ENCODE measurements at regions not wholly inside any gene's neighbourhood (a gene's known extent, or its start where the extent isn't known, plus 50 kb on each side); places are given as distances from the start of the nearest gene placed in this dataset.

GRCh38 chr2:101540518-101540917, 65.6 kb upstream of the RFX8 start:
- no peak overlapping the region for H3K4me3 Mint-ChIP-seq (ENCODE audit: unreplicated experiment)
- H3K4me1 Mint-ChIP-seq (ENCODE audit: unreplicated experiment) = peaks cover 7% of the 10 kb centered on the region
- TF ChIP-seq, protein P1, sequence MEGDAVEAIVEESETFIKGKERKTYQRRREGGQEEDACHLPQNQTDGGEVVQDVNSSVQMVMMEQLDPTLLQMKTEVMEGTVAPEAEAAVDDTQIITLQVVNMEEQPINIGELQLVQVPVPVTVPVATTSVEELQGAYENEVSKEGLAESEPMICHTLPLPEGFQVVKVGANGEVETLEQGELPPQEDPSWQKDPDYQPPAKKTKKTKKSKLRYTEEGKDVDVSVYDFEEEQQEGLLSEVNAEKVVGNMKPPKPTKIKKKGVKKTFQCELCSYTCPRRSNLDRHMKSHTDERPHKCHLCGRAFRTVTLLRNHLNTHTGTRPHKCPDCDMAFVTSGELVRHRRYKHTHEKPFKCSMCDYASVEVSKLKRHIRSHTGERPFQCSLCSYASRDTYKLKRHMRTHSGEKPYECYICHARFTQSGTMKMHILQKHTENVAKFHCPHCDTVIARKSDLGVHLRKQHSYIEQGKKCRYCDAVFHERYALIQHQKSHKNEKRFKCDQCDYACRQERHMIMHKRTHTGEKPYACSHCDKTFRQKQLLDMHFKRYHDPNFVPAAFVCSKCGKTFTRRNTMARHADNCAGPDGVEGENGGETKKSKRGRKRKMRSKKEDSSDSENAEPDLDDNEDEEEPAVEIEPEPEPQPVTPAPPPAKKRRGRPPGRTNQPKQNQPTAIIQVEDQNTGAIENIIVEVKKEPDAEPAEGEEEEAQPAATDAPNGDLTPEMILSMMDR (IDR thresholded peaks at IDR 0.05) = no peak
- H3K9me3 Mint-ChIP-seq (ENCODE audit: unreplicated experiment) = peaks cover 6% of the 10 kb centered on the region
- H3K27ac Mint-ChIP-seq (ENCODE audit: unreplicated experiment) = no peak overlapping the region
- DNase-seq (ENCODE audit: extremely low spot score, unreplicated experiment) = no peak
- no peaks in the 10 kb centered on the region for H3K36me3 Mint-ChIP-seq (ENCODE audit: unreplicated experiment)
- H3K27me3 Mint-ChIP-seq (ENCODE audit: unreplicated experiment) = peaks cover 41% of the 10 kb centered on the region

DNA sequence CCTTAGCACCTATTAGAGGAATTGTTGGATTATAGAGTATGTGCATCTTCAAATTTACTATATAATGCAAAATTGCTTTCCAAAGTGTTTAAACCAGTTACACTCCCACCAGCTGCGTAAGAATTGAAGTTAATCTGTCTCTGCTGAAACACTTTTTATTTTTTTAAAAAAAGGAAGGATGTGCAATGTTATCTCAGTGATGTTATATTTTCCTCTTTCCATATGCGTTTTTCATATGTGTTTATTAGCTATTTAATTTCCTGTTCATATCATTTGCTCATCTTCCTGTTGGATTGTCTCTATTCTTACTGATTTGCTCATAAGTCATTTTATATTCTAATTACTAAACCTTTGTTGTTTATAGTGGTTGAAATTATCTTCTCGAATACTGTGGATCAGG, 63.2 kb upstream of the RFX8 start:
- Mint-ChIP-seq H3K9me3 (ENCODE audit: unreplicated experiment) (no peaks in the 10 kb centered on the region), H3K4me1 (ENCODE audit: unreplicated experiment) (peaks cover 7% of the 10 kb centered on the region), H3K27me3 (ENCODE audit: unreplicated experiment) (peaks cover 27% of the 10 kb centered on the region), H3K36me3 (ENCODE audit: unreplicated experiment) (no peaks in the 10 kb centered on the region), H3K27ac (ENCODE audit: unreplicated experiment) (no peak overlapping the region), H3K4me3 (ENCODE audit: unreplicated experiment) (no peak overlapping the region)
- no peak for DNase-seq (ENCODE audit: extremely low spot score, unreplicated experiment)
- TF ChIP-seq, protein P1 (IDR thresholded peaks at IDR 0.05) = no peak

DNA sequence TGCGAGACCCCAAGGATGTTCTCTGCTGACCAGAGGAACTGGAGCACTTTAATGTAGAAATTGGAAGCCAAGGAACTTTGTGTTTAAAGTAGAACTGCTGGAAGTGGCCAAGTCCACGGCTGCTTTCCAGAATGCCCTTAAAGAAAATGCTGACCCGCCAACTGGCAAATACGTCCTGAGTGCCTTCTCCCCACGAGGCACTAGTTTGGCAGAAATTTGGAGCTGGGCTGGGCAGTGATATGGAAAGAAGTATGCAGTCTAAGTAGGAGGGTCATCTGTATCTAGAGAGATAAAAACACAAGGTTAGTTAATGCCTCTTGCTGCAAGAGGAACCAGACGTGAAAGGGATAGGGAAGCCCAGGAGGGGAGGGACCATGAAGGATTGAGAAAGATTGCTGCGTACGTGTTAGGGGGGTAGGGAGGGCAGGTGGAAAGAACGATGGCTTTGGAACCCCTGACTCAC, 59.3 kb upstream of the RFX8 start:
- DNase-seq (ENCODE audit: extremely low spot score, unreplicated experiment) = no peak
- Mint-ChIP-seq H3K27me3 (ENCODE audit: unreplicated experiment) (peaks cover 12% of the 10 kb centered on the region), H3K4me3 (ENCODE audit: unreplicated experiment) (no peak overlapping the region), H3K4me1 (ENCODE audit: unreplicated experiment) (no peaks in the 10 kb centered on the region), H3K27ac (ENCODE audit: unreplicated experiment) (no peak overlapping the region), H3K9me3 (ENCODE audit: unreplicated experiment) (no peaks in the 10 kb centered on the region), H3K36me3 (ENCODE audit: unreplicated experiment) (no peaks in the 10 kb centered on the region)
- TF ChIP-seq, protein P1 (IDR thresholded peaks at IDR 0.05) = no peak

GRCh38 chr2:101533561-101534148, 58.7 kb upstream of the RFX8 start:
- no peak overlapping the region for H3K4me3 Mint-ChIP-seq (ENCODE audit: unreplicated experiment)
- H3K9me3 Mint-ChIP-seq (ENCODE audit: unreplicated experiment) = no peaks in the 10 kb centered on the region
- peaks cover 7% of the 10 kb centered on the region for H3K27me3 Mint-ChIP-seq (ENCODE audit: unreplicated experiment)
- H3K36me3 Mint-ChIP-seq (ENCODE audit: unreplicated experiment) = no peaks in the 10 kb centered on the region
- no peak for DNase-seq (ENCODE audit: extremely low spot score, unreplicated experiment)
- H3K4me1 Mint-ChIP-seq (ENCODE audit: unreplicated experiment) = no peaks in the 10 kb centered on the region
- TF ChIP-seq, protein P1 (IDR thresholded peaks at IDR 0.05) = no peak
- no peak overlapping the region for H3K27ac Mint-ChIP-seq (ENCODE audit: unreplicated experiment)

DNA sequence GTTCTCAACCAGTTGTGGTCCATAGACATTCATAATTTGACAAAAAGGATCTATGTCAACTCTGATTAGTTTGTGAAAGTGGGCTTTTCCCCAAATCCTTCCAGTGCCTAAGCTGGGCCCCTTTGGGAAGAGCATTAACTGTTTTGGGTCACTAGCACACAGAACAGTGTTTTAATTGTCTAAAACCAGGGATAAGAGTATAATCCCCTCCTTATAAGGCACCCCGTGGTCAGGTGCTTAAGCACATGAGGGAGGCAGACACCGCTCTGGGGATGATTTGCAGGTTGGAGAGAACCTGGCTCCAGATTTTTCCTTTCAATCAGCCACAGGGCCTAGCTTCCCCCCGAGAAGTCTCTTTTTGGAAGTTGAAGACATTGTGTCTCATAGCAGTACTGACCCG, 53.6 kb upstream of the RFX8 start:
- no peak overlapping the region for H3K27ac Mint-ChIP-seq (ENCODE audit: unreplicated experiment)
- peaks cover 8% of the 10 kb centered on the region for H3K9me3 Mint-ChIP-seq (ENCODE audit: unreplicated experiment)
- TF ChIP-seq, protein P1 (IDR thresholded peaks at IDR 0.05) = no peak
- no peaks in the 10 kb centered on the region for H3K4me1 Mint-ChIP-seq (ENCODE audit: unreplicated experiment)
- DNase-seq (ENCODE audit: extremely low spot score, unreplicated experiment) = no peak
- H3K4me3 Mint-ChIP-seq (ENCODE audit: unreplicated experiment) = no peak overlapping the region
- H3K27me3 Mint-ChIP-seq (ENCODE audit: unreplicated experiment) = peaks cover 15% of the 10 kb centered on the region
- no peaks in the 10 kb centered on the region for H3K36me3 Mint-ChIP-seq (ENCODE audit: unreplicated experiment)
